ENCODE measurements at regions not wholly inside any gene's neighbourhood (a gene's known extent, or its start where the extent isn't known, plus 50 kb on each side); places are given as distances from the start of the nearest gene placed in this dataset.

GRCh38 chr3:20945892-20946291, 759.9 kb upstream of the SGO1 start:
- ATAC-seq (ENCODE audit: low read depth) (no peak), DNase-seq (no peak)
- no peak overlapping the region for H2BK20ac ChIP-seq (ENCODE audit: low read depth, low read length)
- no peak overlapping the region for H2BK120ac ChIP-seq (ENCODE audit: low read depth, low read length)
- ChIA-PET POLR2A (ENCODE audit: unreplicated experiment) (no interaction called here), CTCF (no interaction called here)
- no peak overlapping the region for H4K8ac ChIP-seq (ENCODE audit: low read depth in 2 of 2, low read length in 2 of 2)
- H2AK9ac ChIP-seq (replicated peaks; ENCODE audit: low read depth, low read length, poor library complexity), result no peak overlapping the region
- H3K23ac ChIP-seq (ENCODE audit: low read depth, low read length), result no peak overlapping the region
- no TSS peak for BruUV-seq (replicated peaks)
- H4K91ac ChIP-seq (ENCODE audit: insufficient read depth, low read depth, low read length), result no peak overlapping the region
- no peak overlapping the region for H2AK5ac ChIP-seq (ENCODE audit: low read depth, low read length)
- TF ChIP-seq RFX5 (IDR thresholded peaks at IDR 0.05; ENCODE audit: low read depth, low read length) (no peak), MAZ (IDR thresholded peaks at IDR 0.05; ENCODE audit: borderline replicate concordance, low read depth, low read length) (no peak), BHLHE40 (IDR thresholded peaks at IDR 0.05; ENCODE audit: low read depth, low read length) (no peak), MXI1 (IDR thresholded peaks at IDR 0.05; ENCODE audit: borderline replicate concordance, low read depth, low read length) (no peak), ELK1 (IDR thresholded peaks at IDR 0.05; ENCODE audit: borderline replicate concordance, low read depth, low read length) (no peak), USF2 (IDR thresholded peaks at IDR 0.05; ENCODE audit: low read depth, low read length) (no peak), SMC3 (IDR thresholded peaks at IDR 0.05; ENCODE audit: low read depth, low read length) (no peak), RCOR1 (IDR thresholded peaks at IDR 0.05; ENCODE audit: insufficient replicate concordance, low read length) (no peak), NFE2L2 (IDR thresholded peaks at IDR 0.05; ENCODE audit: low read depth, low read length) (no peak), CHD1 (IDR thresholded peaks at IDR 0.05; ENCODE audit: low read depth, low read length) (no peak), CEBPB (IDR thresholded peaks at IDR 0.05; ENCODE audit: low read depth, low read length) (no peak), RAD21 (IDR thresholded peaks at IDR 0.05; ENCODE audit: low read length) (no peak), MAFK (IDR thresholded peaks at IDR 0.05; ENCODE audit: low read depth, low read length) (no peak), FOS (IDR thresholded peaks at IDR 0.05; ENCODE audit: low read depth, low read length) (no peak), POLR2A (IDR thresholded peaks at IDR 0.05; ENCODE audit: low read depth, low read length) (no peak)
- TF ChIP-seq, protein P1, sequence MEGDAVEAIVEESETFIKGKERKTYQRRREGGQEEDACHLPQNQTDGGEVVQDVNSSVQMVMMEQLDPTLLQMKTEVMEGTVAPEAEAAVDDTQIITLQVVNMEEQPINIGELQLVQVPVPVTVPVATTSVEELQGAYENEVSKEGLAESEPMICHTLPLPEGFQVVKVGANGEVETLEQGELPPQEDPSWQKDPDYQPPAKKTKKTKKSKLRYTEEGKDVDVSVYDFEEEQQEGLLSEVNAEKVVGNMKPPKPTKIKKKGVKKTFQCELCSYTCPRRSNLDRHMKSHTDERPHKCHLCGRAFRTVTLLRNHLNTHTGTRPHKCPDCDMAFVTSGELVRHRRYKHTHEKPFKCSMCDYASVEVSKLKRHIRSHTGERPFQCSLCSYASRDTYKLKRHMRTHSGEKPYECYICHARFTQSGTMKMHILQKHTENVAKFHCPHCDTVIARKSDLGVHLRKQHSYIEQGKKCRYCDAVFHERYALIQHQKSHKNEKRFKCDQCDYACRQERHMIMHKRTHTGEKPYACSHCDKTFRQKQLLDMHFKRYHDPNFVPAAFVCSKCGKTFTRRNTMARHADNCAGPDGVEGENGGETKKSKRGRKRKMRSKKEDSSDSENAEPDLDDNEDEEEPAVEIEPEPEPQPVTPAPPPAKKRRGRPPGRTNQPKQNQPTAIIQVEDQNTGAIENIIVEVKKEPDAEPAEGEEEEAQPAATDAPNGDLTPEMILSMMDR (conservative IDR thresholded peaks at IDR 0.05; ENCODE audit: low read depth, low read length), result no peak
- dilution Hi-C loops (cut with HindIII; ENCODE audit: low sequenced_read_pairs, unreplicated experiment) (no loop called here), intact Hi-C loops (cut with micrococcal nuclease) (no loop called here), in situ Hi-C loops (cut with MboI; ENCODE audit: low sequenced_read_pairs) (no loop called here)
- no peak overlapping the region for H3K4ac ChIP-seq (ENCODE audit: low read depth, low read length)
- H3K56ac ChIP-seq (ENCODE audit: extremely low read depth, insufficient read depth, low read length), result no peak overlapping the region
- H3K9ac ChIP-seq (ENCODE audit: low read depth, low read length), result no peak overlapping the region
- H3K36me3 ChIP-seq (ENCODE audit: control insufficient read depth, insufficient read depth, low read length), result no peaks in the 10 kb centered on the region
- H3K27ac ChIP-seq (ENCODE audit: insufficient read depth, low read length), result no peak overlapping the region
- H3K4me2 ChIP-seq (ENCODE audit: low read depth, low read length), result no peak overlapping the region
- H3K27me3 ChIP-seq (ENCODE audit: control insufficient read depth, insufficient read depth, low read length), result no peaks in the 10 kb centered on the region
- no peak overlapping the region for H3K14ac ChIP-seq (replicated peaks; ENCODE audit: low read depth, low read length)
- H2BK5ac ChIP-seq (ENCODE audit: low read depth, low read length, poor library complexity, severe bottlenecking), result no peak overlapping the region
- no peak overlapping the region for H2AFZ ChIP-seq (replicated peaks; ENCODE audit: low read length, poor library complexity)
- H3K9me1 ChIP-seq (ENCODE audit: insufficient read depth, low read length), result no peaks in the 10 kb centered on the region
- no peak overlapping the region for H3K4me3 ChIP-seq (ENCODE audit: insufficient read depth, low read depth, low read length)
- H4K5ac ChIP-seq (ENCODE audit: low read depth, low read length), result no peak overlapping the region
- no peak overlapping the region for H2BK15ac ChIP-seq (ENCODE audit: low read depth, low read length)
- no peaks in the 10 kb centered on the region for H3K4me1 ChIP-seq (ENCODE audit: control insufficient read depth, insufficient read depth, low read length)
- H3K9me3 ChIP-seq (ENCODE audit: control insufficient read depth, insufficient read depth, low read length), result no peaks in the 10 kb centered on the region
- no peak overlapping the region for H3K18ac ChIP-seq (ENCODE audit: low read depth, low read length)
- H3K79me1 ChIP-seq (ENCODE audit: low read depth in 1 of 2, low read length in 2 of 2), result no peaks in the 10 kb centered on the region
- no peaks in the 10 kb centered on the region for H4K20me1 ChIP-seq (ENCODE audit: insufficient read depth, low read length)
